ENCODE measurements at regions not wholly inside any gene's neighbourhood (a gene's known extent, or its start where the extent isn't known, plus 50 kb on each side); places are given as distances from the start of the nearest gene placed in this dataset.

DNA sequence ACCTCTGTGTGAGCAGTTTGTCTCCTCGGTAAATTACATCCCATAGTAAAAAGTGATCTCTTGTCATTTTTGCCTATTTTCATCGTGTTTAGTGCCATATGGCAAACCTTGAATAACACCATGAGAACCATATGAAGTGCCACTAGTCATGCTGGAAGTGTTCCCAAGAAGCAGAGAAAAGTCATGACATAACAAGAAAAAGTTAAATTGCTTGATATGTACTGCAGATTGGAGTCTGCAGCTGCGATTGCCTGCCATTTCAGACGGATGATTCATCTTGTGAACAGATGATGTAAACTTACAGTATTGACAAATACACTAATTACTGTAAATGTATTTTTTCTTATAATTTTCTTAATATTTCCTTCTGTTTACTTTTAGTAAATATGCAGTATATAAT, 846.7 kb downstream of the BCL11A start:
- DNase-seq: no peak

DNA sequence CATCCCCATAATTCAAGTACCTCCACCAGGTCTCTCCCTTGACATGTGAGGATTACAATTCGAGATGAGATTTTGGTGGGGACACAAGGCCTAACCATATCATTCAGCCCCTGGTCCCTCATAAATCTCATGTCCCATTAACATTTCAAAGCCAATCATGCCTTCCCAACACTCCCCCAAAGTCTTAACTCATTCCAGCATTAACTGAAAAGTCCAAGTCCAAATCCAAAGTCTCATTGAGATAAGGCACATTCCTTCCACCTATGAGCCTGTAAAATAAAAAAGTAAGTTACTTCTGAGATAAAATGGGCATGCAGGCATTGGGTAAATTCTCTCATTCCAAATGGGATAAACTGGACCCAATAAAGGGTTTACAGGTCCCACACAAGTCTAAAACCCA, 849.7 kb downstream of the BCL11A start:
- no peak for DNase-seq

DNA sequence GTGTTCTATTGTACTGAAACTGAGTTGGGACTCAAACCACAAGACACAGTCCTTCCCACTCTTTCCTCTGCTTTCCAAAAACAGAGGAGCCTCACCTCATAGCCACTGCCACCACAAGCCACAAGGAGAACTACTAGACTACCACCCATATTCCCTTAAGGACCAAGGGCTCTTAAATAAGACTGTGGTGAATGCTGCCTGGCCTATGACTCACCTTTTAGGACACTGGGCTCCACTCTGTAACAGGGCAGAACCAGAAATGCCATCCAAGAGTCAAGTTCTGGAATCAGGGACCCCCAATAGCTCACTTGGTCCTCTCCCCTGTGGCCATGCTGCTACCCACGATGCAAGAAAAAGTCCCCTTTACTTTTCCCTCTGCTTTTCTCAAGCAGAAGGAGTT, 851.4 kb downstream of the BCL11A start:
- DNase-seq: no peak

DNA sequence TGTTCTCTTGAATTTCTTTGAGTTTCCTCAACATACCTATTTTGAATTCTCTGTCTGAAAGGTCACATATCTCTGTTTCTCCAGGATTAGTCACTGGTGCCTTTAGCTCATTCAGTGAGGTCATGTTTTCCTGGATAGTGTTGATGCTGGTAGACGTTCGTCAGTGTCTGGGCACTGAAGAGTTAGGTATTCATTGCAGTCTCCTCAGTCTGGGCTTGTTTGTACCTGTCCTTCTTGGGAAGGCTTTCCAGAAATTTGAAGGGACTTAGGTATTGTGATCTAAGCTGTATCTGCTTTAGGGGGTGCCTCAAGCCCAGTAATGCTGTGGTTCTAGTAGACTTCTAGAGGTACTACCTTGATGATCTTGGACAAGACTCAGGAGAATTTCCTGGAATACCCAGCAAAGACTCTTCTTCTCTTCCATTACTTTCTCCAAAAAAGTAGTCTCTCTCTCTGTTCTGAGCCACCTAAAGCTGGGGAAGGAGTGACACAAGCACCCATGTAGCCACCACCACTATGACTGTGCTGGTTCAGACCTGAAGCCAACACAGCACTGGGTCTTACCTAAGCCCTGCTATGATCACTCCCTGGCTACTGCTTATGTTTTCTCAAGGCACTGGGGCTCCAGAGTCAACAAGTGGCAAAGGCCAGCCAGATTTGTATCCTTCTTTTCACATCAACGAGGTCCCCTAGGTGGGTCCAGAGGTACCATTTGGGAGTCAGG, 852.0 kb downstream of the BCL11A start:
- DNase-seq: no peak

DNA sequence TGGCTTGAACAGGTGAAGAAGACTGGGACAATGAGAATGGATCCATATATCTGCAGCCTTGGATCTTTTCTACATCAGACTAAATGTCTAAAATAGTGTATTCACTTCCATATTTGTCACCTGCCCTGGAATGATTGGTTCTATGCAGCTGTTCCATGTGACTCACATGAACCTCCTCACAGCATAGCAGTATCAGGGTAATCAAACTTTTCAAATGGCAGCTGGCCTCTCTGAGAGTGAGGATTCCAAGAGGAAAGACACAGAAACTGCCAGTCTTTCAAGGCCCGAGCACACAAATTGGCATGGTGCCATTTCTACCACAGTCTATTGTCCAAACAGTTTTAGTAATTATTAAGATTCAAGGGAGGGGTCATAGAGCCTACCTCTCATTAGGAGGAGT, 859.3 kb downstream of the BCL11A start:
- peak; percentile 14 to 30 for DNase-seq

DNA sequence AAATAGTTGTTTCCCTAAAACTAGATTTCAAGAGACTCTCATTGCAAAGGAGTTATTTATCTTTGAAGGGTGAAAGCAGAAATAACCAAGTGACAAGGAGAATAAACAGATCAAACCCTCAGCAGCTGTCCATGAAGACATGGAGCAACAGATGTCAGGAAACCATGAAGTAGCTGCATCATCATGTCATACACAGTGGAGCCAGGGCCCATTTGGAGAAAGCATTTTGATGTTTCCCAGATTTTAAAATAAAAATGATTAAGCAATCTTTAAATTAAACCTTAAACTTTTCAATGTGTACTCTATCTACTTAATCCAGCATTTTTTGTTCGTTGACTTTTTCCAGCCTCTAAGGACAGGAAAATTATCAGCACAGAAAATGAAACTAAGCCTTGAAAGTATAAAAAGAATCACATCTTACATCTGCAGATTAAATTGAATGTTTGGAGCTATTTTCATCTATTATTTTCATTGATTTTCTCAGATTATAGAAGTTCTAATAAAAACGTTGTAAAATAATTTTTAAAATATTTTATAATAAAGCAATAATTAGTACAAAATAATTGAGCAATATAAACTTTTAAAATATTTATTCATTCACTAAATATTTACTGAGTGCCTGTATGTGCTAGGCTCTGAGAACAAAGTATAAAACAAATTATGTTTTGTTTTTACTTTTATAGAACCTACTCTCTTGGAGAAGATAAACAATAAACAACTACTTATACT, 860.1 kb downstream of the BCL11A start:
- DNase-seq: peak in 1 of 2 experiments; percentile 25

DNA sequence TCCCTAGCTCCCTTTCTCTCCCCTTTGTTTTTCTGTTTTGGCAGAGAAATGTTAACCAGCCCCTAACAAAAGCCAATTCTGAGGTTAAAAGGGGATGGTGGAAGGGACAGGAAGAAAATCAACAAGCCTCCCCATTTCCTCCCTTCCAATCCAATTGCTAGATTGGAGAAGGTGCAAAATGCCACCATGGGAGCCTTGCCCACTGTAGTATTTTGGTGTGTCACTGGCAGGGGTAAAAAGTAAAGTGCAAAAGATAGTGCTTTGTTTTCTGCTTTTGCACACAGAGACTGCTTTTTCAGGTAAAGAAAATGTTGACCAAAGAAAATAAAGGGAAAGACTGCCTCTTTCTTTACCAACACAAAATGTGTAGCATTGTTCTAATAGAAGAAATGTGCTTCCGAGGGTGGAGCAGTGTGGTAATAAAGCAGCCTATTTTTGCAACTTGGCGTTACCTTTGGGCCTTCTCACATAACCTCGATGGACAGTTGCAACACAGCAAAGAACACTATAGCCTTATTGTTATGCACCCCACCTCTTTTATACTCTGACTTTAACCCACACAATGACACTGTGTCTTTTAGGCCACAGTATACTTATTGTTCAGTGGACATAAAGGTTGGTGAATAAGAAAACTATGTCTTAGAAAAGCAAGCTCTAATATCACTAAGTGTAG, 861.8 kb downstream of the BCL11A start:
- no peak for DNase-seq

DNA sequence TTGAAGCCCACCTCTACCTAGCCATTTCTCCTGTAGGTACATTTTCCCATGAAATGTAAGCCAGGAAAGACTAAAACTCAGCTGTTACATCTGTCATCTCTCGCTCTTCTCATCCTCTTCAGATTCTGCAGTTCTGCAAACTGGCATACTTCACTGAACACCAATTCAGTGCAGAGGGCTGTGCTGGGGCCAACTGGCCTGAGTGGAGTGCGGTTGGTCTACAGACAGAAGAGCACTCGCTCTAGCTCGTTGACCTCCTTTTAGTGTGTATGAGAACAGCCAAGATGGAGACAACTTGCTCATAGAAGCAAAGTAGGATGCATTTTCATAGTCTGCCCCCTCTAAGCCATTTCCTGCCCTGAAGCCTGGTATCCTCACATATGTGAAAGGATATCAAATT, 862.6 kb downstream of the BCL11A start:
- DNase-seq: no peak

DNA sequence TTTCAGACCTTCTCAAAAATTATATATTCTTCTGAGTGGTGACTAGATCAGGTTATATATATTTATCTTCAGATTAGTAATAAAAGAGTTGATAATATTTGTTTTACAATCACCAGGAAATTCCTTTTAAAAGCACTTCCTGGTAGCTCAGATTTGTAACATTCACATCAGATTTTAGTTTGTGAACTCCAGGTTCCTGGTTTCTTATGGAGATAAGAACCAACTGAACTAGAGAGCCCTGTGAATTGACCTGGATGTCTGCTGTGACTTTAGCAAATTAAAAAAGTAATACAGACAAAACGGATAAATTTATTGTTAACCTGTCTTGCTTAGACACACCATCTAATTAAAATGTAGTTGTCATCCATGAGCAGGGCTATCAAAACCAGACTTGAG, 868.7 kb downstream of the BCL11A start:
- DNase-seq: no peak

DNA sequence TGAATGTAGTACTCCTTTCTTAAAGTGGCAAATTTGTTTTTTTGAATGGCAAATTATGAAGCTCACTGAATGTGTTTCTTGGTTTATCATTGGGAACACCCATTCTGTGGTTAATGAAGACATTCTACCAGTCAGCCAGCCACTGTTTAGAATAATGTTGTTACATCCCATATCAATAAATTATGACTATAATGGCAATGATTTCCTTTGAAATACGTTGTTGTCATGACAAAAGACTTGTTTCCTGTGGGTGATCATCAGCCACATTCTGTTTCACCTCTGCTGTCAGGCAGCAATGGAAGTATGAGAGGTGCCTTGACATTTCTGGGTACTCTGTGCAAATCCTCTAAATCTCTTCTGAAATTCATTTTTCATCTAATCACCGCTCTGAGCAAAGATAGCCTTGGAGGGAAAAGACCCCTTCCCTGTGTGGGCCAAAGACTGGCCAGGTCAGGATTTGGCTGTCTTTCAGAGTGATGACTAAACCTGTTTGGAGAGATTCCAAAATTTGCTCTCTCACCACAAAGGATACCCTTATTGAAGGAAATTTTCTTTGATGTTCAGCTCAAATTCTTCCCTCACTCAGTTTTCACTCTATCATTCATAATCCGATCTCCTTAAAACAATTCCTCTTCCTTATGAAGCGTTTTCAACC, 869.2 kb downstream of the BCL11A start:
- no peak for DNase-seq

DNA sequence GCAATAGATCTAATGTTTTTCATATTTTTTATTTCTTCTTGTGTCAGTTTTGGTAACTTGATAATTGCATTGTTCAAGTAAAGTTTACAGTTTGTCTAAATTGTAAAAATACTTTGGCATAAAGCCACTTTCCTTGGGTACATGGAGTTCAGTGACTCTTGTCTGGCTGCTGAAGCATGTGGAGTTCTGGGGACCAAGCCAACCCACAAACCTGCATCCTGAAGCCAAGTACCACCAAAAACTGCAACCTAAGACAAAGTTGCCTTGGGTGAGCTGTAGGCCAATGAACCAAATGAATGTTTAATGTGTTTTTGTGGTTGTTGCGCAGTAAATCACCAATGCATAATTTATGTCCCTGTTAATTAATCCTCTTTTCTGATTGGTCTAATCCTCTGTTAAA, 872.6 kb downstream of the BCL11A start:
- DNase-seq: no peak

DNA sequence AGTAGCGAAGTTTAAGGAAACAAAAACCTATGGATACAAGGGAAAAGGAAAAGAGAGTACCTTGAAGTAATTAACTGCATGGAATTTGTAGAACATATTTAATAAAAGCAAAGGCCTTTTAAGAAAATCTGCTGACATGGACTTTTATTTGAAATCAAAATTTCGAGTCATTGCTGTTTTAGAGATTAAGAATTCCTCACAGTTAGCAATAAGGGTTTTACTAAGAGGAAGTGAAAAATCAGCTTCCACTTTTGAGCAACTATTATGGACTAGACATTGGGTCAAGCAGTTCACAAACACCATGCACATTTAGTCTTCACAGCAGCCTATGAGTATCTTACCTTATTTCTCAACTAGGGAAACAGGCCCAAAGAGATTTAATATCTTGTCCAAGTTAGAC, 876.3 kb downstream of the BCL11A start:
- no peak for DNase-seq

DNA sequence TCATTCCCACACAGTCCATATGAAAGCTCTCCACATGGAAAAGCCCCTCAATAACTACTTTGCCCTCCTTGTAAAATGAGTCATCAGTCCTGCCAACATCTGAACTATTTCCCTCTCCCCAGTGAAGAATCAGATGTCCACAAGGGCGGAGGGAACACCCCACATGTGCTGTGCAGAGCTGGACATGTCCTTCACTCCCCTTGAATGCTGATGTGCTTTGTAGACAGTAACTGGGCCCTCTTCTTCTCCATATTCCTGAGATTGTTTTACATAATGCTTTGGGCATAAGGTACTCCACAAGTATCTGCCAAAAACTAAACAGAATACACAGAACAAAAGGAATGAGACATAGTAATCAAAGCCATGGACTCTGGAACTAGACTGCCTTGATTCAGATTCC, 879.4 kb downstream of the BCL11A start:
- no peak for DNase-seq

DNA sequence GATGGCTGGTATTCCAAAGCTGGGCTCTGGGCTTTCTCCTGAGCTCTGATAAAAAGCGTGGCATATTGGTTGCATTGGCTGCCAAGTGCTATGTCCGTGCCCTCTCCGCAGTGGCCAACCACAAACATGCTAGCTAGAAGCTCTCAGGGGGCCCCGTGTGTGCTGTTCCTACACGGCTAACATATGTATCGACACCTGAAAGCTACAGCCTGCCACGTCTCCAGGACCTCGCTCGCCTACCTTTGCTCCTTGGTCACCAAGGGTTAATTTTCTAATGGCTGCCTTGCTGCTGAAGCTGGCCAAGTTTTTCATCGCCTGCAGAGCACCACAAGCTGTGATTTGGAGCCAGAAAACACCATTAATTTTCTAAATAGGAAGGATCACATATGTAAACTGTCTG, 888.4 kb downstream of the BCL11A start:
- no peak for DNase-seq

DNA sequence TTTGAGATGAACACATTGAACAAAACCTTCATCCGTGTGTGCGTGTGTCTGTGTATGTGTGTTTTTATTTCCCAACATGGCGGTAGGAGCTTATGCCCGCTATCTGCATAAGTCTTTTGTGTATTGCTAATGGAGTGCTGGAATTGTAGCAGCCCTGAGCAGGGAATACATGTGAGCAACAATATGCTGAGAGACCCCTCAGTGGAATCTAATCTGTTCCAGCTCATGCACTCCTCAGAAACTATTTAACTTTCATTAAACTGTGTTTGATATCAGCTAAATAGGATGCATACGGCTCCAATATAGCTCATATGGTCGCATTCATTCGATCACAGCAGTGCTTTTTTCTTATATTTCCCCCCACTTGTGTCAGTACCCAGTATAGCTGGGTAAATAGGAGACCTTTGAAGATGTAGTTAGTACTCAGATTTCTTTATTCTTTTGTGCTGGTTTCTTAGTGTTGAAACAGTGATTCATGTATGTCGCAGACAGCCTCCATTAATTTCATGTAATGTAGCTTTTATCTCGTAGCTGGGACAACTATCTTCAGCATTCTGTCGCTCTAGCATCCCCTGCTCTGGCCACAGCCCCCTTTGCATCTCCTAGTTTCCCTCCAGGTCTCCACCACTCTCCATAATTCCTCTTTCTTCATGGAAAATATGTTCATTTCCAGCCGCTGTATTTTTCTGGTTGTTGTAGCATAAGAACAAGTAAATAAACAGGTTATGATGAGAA, 891.2 kb downstream of the BCL11A start:
- no peak for DNase-seq

DNA sequence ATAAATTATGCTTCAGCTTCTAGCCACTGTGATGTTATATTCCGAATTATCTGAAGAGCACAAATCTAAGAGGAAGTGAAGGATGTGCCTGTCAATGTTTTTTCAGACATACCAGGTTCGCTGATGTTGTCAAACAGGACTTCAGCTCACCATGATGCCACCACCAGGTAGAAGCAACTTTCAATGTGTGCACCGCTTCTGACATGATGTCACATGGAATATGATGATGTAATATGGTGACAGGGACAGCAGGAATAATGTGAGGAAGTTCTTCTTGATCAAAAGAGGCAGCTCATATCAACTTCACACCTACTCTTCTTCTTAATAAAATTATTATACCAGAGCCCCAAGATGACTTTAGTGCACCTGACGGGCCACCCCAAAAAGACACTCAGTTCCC, 893.2 kb downstream of the BCL11A start:
- no peak for DNase-seq

DNA sequence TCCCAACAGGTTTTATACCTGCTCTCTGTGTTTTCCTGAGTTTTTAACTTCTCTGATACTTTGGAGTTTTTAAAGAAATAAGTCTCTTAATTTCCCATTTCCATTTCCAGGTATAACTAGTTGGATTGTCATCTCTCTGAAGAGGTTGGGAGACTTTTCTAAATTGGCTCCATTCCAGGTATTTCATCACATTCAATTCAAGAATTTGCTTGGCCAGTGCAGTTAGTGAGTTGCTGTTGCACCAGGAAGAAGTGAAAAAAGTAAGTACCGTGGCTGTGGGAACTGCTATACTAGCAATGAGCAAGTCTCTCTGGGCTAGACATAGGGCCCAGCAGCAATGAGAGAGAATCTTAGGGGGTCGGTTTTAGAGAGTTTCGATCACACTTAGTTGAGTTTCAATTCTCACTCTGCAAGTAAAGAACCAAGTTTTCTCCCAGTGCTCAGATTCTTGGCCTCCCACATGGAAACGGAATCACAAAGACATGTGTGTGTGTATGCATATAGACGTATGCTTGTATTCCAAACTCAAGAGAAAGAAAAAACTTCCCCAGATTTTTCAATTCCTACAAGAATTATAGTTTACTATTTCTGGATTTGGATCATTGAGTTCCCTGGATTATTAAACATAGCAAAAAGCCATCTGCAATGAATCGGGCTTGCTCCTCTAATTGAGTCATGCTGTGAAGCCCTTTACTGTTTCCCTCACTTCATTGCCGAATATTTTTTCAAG, 894.4 kb downstream of the BCL11A start:
- DNase-seq: no peak

DNA sequence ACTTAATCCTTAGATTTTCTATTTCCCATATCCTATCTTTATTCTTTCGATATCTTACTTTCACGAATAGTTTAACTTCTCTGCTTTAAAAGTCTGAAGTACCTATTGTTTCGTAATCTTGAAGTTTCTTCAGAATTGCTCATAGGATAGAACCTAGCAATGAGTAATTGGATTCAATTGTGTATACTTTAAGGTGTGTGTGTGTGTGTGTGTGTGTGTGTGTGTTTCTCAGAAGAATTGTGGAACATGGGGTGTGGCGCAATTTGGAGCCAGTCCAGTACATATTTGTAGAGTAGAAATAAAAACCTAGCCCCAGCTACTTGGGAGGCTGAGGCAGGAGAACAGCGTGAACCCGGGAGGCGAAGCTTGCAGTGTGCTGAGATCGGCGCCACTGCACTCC, 897.6 kb downstream of the BCL11A start:
- no peak for DNase-seq

DNA sequence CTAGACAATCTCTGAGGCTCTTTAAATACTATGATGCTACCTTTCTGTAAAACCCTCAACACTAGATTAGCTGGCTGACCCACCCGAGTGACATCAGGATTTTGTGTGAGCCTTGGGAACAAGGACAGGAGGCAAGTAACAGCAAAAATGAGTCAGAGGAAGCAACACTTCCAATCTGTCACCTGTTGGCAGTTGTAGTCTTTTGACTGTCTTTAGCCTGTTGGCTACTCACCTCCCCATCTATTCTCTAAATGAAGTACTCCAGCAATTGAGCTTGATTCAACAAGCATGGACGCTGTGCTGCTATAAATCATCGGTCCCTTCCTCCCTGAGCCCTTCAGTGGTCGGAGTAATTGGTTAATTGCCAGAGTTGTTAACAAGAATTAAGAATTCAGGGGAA, 898.7 kb downstream of the BCL11A start:
- no peak for DNase-seq

DNA sequence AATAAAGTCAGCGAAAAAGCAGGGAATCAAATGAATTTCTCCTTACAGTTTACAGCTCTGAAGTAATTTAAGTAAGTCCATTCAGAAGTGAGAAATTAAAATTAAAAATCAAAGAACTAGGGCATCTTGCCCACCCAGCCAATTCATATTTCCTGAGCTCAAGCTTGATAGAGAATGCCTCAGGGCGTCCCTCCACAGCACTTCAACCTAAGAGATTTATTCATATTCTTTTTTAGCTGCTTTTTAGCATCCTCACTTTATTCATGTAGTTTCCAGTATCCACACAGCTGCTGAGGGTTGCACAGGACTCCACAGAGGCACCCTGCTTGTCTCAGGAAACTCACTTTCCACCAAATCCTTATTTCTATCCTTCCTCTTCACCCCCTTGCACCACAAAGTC, 900.3 kb downstream of the BCL11A start:
- no peak for DNase-seq

DNA sequence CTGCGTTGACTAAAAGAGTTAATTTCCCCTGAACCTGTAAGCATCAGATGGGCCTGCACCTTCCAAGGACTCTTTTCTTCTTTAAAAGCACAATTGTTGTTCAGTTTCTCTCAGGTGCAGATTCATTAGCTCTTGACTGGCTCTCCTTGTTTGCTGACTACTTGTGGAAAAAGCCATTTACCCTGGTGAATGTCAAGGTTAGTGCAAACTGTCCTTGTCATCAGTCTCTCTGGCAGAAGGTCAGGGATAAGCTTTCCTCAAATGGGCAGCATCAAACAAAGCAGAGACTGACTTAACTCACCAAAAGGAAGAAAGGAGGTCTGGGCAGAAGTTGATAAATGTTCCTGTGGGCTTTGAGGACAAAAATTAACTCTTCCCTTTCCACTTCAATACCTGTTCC, 922.7 kb downstream of the BCL11A start:
- DNase-seq: peak; percentile 9 to 28

DNA sequence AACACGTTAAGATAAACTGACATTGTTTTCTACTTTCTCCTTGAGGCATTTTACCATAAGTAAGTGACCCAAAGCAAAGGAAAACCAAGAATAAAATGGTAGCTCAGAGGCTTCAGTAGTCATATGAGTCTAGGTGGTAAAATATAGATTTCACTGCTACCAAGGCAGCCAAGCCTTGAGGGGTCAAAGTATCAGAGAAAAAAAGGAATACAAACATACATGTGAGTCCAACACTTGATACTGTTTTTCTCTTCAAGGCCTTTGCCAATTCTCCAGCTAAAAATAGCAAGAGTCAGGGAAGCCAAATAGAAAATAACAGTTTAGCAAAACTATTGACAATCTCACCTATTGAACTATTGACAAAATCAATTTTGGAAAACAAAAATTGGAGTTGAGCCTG, 925.9 kb downstream of the BCL11A start:
- DNase-seq: no peak
